ENCODE measurements at regions not wholly inside any gene's neighbourhood (a gene's known extent, or its start where the extent isn't known, plus 50 kb on each side); places are given as distances from the start of the nearest gene placed in this dataset.

- no peak for DNase-seq
Observed at GRCh38 chr2:18171191-18172139, 293.0 kb downstream of the KCNS3 start.

- no peak for DNase-seq
Observed at GRCh38 chr2:18170642-18171041, 292.2 kb downstream of the KCNS3 start.

DNA sequence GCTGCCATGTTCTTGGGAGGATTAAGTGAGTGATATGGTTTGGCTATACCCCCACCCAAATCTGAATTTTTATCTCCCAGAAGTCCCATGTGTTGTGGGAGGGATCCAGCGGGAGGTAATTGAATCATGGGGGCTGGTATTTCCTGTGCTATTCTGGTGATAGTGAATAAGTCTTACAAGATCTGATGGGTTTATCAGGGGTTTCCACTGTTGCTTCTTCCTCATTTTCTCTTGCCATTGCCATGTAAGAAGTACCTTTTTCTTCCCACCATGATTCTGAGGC lies 291.4 kb downstream of the KCNS3 start:
- DNase-seq: no peak

DNA sequence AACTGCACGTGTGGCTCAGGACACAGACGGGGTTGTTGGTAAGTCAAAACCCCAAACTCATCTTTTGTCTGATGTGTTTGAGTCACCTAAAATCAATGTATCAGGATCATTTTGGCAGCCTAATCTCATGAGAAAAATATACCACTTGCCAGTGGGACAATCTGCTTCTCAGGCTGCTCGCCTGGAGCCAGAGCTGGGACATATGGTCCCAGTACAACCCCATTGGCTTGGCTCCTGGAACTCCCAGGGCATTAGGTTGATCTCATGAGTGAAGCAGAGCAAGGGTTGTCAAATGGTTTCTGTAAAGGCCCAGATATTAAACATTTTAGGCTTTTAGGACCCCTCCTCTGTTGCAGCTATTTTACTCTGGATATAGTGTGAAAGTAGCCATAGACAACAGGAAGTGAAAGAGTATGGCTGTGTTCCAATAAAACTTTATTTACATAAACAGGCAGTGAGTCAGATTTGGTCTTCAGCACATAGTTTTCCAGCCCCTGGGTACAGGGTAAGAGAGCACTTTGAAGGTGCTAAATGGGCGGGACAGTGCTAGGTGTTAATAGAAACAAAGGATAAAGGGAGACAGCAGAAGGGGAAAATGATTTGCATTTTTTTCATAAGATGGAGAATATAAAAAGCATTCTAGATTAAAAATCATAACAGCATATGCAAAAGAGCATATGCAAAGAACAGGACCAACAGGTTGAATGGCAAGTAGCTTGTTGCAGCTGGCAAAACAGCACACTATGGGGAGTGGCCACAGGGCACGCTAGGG lies 290.8 kb downstream of the KCNS3 start:
- DNase-seq: no peak

- DNase-seq: no peak
Observed at GRCh38 chr2:18167871-18168270, 289.4 kb downstream of the KCNS3 start.

- no peak for DNase-seq
Observed at GRCh38 chr2:18161681-18162080, 283.2 kb downstream of the KCNS3 start.

- no peak for DNase-seq
Observed at GRCh38 chr2:18159896-18160295, 281.4 kb downstream of the KCNS3 start.

GRCh38 chr2:18156421-18156820 lies 278.0 kb downstream of the KCNS3 start:
- no peak for DNase-seq

DNA sequence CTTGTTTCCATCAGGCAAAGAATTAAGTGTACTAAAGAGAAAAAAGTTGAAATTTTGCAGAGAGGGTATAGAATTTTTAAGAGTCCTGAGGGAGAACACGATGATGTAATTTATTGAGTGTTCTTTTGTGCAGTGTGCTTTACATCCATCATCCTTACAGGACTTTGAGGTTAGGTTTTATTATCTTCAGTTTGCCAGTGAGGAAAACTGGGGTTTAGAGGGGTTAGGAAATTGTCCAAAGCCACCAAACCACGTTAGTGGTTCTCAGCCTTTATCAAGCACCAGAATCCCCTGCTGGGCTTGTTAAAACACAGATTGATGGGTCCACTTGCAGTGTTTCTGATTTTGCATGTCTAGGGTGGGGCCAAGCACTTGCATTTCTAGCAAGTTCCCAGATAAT lies 277.5 kb downstream of the KCNS3 start:
- DNase-seq: no peak

DNA sequence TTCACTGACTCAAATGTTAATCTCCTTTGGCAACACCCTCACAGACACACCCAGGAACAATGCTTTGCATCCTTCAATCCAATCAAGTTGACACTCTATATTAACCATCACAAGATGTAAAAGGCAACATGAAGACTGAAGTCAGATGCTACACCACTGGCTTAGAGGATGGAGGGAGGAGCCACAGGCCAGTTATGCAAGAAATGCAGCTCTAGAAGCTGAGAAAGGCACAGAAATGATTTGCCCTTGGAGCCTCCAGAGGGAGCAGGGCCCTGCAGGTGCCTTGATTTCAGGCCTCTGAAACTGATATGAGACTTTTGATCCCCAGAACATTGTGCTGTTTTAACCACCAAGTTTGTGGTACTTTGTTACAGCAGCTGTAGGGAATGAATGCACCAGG lies 276.3 kb downstream of the KCNS3 start:
- DNase-seq: no peak

DNA sequence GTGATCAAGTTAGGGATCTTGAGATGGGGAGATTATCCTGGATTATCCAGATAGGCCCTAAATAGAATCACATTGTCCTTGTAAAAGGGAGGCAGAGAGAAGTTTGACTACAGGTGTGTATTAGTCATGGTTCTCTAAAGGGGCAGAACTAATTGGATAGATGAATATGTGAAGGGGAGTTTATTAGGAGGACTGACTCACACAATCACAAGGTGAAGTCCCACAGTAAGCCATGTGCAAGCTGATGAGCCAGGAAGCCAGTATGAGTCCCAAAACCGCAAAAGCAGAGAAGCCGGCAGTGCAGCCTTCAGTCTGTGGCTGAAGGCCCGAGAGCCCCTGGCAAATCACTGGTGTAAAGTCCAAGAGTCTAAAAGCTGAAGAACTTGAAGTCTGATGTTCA lies 275.8 kb downstream of the KCNS3 start:
- DNase-seq: no peak

- no peak for DNase-seq
Observed at GRCh38 chr2:18153741-18154140, 275.3 kb downstream of the KCNS3 start.

GRCh38 chr2:18151237-18151636 lies 272.8 kb downstream of the KCNS3 start:
- DNase-seq: no peak

DNA sequence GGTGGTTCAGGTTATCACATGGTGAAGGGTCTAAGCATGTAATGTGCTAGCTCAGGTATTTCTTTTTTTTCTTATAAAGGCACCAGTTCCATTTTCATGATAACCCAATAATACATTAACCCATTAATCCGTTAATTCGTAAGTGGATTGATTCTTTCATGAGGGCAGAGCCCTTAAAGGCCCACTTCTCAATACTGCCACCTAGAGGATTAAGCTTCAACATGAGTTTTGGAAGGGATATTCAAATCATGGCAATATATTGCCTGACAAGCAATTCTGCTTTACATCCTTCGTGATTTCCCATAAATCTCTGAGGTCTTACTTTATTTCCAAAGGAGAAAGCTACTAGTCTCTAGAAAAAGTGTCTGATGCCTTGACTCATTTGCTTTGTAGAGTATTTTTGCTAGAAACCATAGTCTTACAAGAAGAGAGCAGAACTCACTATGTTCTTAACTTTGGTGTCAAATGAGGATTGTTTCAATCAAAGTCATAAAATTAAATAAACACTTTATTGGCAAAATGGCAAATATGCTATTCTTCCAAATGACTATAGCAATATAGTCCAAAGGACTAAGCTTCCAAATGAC lies 271.3 kb downstream of the KCNS3 start:
- no peak for DNase-seq

DNA sequence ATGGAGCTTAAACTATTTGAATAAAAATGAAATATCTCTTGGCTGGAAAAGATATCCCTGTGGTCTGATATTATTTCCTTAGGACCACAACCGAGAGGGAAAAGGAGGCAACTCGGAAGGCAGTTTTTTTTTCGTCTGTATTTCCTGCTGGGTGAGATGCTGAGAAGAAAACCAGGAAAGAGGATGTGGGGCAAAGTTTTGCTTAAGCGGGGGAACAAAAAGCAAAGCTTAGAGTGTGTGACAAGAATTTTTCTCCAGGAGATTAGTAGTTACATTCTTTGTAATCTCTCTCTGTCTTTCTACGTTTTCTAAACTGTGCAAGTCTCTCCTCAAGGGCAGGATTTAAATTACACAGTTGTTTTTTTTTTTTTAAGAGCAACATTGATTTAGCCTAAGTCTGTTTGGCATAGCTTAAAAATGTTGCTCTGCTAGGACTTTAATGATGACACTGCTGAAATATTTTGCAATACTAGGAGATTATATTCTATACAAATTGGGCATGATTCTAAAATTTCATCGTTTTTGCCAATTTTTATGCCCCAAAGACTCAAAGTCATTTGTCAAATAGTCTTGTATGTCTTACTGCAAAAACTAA lies 258.5 kb downstream of the KCNS3 start:
- DNase-seq: no peak

- DNase-seq: no peak
Observed at GRCh38 chr2:18133310-18133709, 254.8 kb downstream of the KCNS3 start.

- DNase-seq: no peak
Observed at GRCh38 chr2:18132697-18133096, 254.2 kb downstream of the KCNS3 start.

DNA sequence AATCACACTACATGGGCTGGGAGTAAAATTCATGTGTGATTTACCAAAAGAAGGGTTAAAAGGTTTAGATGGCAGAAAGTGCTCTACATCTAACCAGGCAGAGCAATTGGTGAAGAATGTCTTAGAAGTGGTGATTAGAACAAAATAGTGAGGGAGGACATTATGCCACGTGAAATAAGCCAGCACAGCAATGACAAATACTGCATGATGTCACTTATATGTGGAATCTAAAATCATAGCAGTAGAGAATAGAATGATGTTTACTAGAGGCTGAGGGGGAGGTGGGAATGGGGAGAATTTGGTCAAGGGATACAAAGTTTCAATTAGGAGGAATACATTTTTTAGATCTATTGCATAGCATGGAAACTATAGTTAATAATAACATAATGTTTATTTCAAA lies 253.3 kb downstream of the KCNS3 start:
- no peak for DNase-seq

GRCh38 chr2:18129348-18129747 lies 250.9 kb downstream of the KCNS3 start:
- no peak for DNase-seq

GRCh38 chr2:18125303-18125702 lies 246.8 kb downstream of the KCNS3 start:
- DNase-seq: no peak

- DNase-seq: no peak
Observed at GRCh38 chr2:18124116-18124835, 245.8 kb downstream of the KCNS3 start.

- no peak for DNase-seq
Observed at GRCh38 chr2:18123577-18123976, 245.1 kb downstream of the KCNS3 start.

DNA sequence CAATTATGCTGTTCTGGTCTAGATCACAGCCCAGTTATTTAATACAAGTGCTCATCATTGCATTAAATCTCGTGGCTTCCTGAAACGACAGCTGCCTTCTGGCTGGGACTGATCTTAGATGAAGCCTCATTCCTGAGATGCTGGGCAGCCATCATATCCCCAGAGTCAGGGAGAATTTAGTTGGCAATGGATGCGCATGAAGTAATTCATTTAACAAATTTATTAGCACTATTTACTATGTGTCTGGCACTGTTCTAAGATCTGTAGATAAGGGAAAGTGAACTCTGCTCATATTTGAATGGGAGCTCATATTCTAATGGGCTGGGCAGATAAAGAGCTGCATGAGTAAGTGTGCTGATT lies 244.7 kb downstream of the KCNS3 start:
- no peak for DNase-seq

Data from stimulated activated CD4-positive, alpha-beta T cell treated with anti-CD3 and anti-CD28 coated beads, Interleukin-4, amount 100 ng/mL, for 1 hour (primary cell).